Mucosa of rectum (tissue), 2 donors: ENCODE measurements at regions not wholly inside any gene's neighbourhood (a gene's known extent, or its start where the extent isn't known, plus 50 kb on each side); places are given as distances from the start of the nearest gene placed in this dataset.

Experiments used
- H3K27ac ChIP-seq, 2 donors: one replicate each; pipeline ENCODE4 v1.7.0; 2013; ENCODE audit warnings: inconsistent platforms in 2 of 2, low read depth in 2 of 2, low read length in 2 of 2
- H3K27me3 ChIP-seq, 2 donors: one replicate each; pipeline ENCODE4 v1.7.0; 2013; ENCODE audit warnings: low read length in 2 of 2; ENCODE audit not compliant: control insufficient read depth in 2 of 2, insufficient read depth in 2 of 2
- H3K36me3 ChIP-seq, 2 donors: one replicate each; pipeline ENCODE4 v1.7.0; 2013; ENCODE audit warnings: low read length in 2 of 2; ENCODE audit not compliant: control insufficient read depth in 2 of 2, insufficient read depth in 2 of 2
- H3K4me1 ChIP-seq, 2 donors: one replicate each; pipeline ENCODE4 v1.7.0; 2013; ENCODE audit warnings: low read length in 2 of 2, mild to moderate bottlenecking in 1 of 2; ENCODE audit not compliant: control insufficient read depth in 2 of 2, insufficient read depth in 2 of 2
- H3K4me3 ChIP-seq, 2 donors: one replicate each; pipeline ENCODE4 v1.7.0; 2013; ENCODE audit warnings: low read length in 2 of 2
- H3K9ac ChIP-seq, 2 donors: one replicate each; pipeline ENCODE4 v1.7.0; 2013; ENCODE audit warnings: low read length in 2 of 2, low read depth in 1 of 2, mild to moderate bottlenecking in 1 of 2
- H3K9me3 ChIP-seq, 2 donors: one replicate each; pipeline ENCODE4 v1.7.0; 2013; ENCODE audit warnings: low read length in 2 of 2; ENCODE audit not compliant: control insufficient read depth in 2 of 2
- donor health status: healthy.
- donor health status: Normal muscosa, but diverticular disease.

DNA sequence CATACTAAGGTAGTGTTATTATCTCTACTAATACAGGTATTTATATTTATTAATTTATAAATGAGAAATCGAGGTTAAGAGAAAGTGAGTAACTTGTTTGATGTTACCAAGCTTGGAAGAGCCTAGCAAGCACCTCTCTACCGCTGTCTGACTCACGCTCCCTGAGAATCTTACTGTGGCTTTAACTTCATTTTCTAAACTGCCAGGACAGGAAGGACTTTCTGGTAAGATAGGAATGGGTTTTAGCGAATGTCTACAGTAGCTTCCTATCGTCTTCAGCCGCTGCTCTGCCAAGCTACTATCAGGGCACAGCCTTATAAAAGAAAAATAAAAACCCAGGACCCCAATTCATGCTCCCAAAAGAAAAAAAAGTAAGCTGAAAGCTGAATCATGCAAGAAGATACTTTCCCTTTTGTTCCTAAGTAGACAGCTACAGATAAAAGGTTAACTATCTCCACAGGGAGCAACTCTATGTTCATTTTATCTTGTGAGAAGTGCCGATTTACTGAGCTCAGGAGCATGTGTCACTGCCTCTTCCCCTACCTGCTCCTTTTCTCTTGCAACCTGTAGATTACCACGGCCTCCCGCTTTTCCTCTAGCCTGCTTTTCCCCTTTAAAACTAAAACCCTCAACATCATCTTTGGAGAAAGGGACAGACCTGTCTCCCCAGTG is 60.2 kb downstream of the THNSL1 start:
- Histone ChIP-seq H3K4me1 (peaks cover 0 to 21% of the 10 kb centered on the region in 2 donors), H3K9ac (no peak overlapping the region), H3K27ac (no peak overlapping the region), H3K4me3 (no peak overlapping the region), H3K9me3 (no peaks in the 10 kb centered on the region), H3K27me3 (no peaks in the 10 kb centered on the region), H3K36me3 (no peaks in the 10 kb centered on the region)

DNA sequence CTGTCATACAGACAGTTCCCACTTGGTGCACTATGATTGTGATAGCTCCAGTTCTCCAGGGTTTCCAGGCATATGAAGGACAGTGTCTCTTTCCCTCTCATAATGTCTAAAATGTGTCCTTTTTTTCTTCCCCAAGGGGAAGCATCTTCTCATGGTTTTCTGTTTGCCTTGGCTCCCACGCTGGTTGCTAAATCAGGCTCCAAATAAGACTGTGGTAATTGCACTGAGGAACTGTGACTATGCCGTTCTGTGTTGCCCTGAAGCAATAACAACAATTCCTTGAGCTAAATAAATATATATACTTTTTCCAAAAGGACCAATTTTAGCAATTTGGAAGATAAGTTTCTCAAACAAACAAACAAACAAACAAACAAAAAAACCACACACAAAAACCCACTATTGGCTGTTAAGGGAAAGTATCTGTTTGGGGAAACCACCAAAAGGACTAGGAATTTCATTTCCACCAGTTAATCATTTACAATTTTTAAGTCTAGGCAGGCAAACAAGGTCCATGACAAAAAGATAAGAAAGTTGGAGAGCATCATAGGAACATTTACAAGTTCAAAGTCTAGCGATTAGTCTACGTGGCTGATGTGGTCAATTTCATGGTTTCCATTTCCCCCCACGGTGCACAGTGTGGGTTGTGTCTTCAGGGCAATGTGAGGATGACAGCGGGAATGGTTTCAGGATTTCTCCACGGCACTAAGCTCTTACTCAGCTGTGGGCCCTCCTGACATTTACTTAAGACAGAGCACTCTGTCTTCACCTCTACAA is 62.4 kb downstream of the THNSL1 start:
- Histone ChIP-seq H3K9me3 (no peaks in the 10 kb centered on the region), H3K27me3 (no peaks in the 10 kb centered on the region), H3K4me1 (peaks cover 0 to 21% of the 10 kb centered on the region in 2 donors), H3K27ac (peak overlapping the region in 1 of 2 donors; percentile 70), H3K9ac (no peak overlapping the region), H3K36me3 (no peaks in the 10 kb centered on the region), H3K4me3 (peak overlapping the region in 1 of 2 donors; percentile 41)

DNA sequence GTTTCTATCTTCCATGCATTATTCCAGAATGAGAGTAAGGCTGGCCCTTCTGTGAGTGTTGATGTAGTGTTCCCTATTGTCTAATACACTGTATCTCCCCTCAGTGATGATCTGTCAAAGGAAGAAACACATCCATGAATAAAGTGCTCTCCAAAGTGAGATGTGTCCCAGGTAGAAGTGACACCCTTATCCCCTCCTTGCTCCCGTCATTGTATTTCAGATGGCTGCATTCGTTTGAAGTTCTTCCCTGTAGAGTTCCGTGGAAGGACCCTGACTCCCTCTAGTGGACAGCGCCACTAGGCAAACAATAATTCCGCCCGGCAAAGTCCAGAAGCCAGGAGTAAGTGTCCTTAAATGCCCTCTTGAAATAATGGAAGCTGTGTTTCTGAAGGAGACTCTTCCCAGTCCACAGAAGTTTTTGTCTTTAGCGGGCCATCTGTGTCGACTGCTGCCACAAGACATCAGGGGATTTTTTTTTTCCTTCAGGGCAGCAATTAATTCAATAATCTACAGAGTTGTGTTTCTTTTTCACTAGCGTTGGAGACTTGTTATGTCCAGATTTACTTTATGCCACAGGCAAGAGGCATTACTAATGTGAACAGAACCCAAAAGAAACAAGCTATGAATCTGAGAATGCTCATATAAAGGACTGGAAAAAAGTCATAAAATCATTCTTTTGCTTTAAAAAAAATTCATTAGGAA is 64.6 kb downstream of the THNSL1 start:
- no peaks in the 10 kb centered on the region for H3K9me3 ChIP-seq
- no peak overlapping the region for H3K9ac ChIP-seq
- H3K36me3 ChIP-seq, result no peaks in the 10 kb centered on the region
- peaks cover 0 to 21% of the 10 kb centered on the region in 2 donors for H3K4me1 ChIP-seq
- no peak overlapping the region for H3K4me3 ChIP-seq
- peak overlapping the region in 1 of 2 donors; percentile 23 for H3K27ac ChIP-seq
- no peaks in the 10 kb centered on the region for H3K27me3 ChIP-seq

DNA sequence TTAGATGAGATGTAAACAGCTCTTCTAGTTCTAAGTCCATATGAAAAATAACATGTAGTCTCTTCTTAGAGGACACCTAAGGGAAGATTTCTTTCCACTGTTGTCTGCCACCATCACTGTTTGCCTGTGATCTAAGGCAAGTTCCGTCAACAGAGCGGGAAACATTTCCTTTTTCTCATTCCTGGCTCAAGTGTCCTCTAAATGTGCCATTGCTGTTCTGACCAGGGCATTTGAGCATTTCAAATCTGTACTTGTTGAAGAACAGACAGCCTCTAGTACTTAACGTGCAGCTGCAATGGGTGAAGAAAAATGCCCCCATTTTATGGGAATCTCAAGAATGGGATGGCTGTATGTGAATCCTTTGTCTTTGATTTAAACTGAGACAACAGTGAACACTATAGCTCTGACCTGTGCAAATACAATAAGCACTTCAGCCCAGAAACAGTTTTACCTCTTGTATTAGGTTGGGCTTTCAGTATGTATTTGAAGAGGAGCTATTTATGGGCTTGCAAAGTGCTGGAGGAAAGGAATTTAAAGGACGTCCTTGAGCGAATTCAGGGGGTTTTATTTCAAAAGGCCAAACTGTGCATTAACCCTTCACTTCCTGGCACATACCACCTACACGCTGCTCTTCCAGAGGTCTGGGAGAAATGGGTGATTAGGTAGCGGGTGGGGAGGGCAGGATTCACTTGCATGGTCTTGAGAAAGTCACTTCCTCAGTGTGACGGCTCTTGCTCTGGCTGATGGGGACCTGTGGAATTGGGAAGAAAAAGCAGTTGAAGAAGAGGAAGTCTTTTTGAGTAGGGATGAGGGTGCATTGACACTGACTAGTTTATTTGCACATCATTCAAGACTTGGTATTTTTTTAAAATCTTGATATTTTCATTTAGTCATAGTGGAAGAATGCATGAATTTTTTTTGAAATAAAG is 66.1 kb downstream of the THNSL1 start:
- Histone ChIP-seq H3K27ac (no peak overlapping the region), H3K36me3 (no peaks in the 10 kb centered on the region), H3K4me3 (no peak overlapping the region), H3K9ac (no peak overlapping the region), H3K9me3 (no peaks in the 10 kb centered on the region), H3K4me1 (peaks cover 0 to 21% of the 10 kb centered on the region in 2 donors), H3K27me3 (no peaks in the 10 kb centered on the region)

DNA sequence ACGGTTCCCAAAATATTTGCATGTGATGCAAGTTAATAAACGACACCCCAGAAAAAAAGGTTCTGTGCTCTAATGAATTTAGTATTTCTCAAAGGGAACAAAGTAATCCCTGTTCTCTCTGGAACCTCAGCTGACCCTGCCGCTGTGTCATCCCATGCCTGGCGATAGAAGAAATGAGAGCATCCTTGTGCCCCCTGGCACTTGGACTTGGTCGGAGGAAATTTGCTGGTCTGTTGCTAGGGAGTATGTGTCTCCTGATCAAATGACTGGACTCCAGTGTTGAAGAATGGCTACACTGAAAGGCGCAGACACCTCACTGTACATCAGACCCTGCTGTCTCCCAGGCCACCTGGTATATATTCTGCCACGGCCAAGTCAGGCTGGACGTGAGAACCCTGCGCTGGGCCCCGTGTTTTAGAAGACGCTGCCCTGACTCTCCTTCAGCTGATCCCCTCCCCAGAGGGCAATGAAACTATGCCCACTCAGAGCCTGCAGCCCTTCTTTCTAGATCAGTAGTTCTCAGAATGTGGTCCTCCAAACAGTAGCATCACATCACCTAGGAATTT is 67.2 kb downstream of the THNSL1 start:
- Histone ChIP-seq H3K4me3 (no peak overlapping the region), H3K36me3 (no peaks in the 10 kb centered on the region), H3K27me3 (no peaks in the 10 kb centered on the region), H3K4me1 (peaks cover 0 to 20% of the 10 kb centered on the region in 2 donors), H3K9ac (no peak overlapping the region), H3K9me3 (no peaks in the 10 kb centered on the region), H3K27ac (no peak overlapping the region)

DNA sequence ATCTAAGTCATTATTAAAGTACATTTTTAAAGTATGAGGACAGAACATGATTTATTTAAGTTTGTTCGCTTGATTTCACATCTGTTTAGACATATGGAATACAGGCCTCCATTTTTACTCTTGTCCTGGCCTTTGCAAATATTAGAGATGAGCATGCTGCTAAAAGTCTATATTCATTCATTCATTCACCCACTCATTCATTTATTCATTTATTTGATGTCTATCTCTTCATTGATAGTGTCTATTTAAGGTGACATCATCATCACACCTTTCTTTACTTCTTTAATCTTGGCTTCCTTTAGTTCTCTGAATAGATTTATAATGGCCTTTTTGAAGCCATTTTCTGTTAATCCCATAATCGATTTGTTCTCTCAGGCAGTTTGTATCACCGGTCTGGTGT is 68.0 kb downstream of the THNSL1 start:
- no peaks in the 10 kb centered on the region for H3K36me3 ChIP-seq
- no peak overlapping the region for H3K4me3 ChIP-seq
- H3K9ac ChIP-seq, result no peak overlapping the region
- H3K4me1 ChIP-seq, result peaks cover 0 to 14% of the 10 kb centered on the region in 2 donors
- no peaks in the 10 kb centered on the region for H3K9me3 ChIP-seq
- H3K27ac ChIP-seq, result no peak overlapping the region
- no peaks in the 10 kb centered on the region for H3K27me3 ChIP-seq

DNA sequence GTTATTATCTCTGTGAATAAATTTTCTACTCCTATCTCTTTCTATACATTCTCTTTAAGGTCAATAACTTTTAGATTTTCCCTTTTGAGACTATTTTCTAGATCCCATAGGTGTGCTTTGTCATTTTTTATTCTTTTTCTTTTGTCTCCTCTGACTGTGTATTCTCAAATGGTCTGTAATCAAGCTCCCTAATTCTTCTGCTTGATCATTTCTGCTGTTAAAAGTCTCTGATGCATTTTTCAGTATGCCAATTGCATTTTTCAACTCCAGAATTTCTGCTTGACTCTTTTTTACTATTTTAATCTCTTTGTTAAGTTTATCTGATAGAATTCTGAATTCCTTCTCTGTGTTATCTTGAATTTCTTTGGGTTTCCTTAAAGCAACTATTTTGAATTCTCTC is 78.2 kb downstream of the THNSL1 start:
- Histone ChIP-seq H3K27me3 (no peaks in the 10 kb centered on the region), H3K9me3 (no peaks in the 10 kb centered on the region), H3K4me1 (no peaks in the 10 kb centered on the region), H3K9ac (no peak overlapping the region), H3K4me3 (no peak overlapping the region), H3K27ac (no peak overlapping the region), H3K36me3 (no peaks in the 10 kb centered on the region)

DNA sequence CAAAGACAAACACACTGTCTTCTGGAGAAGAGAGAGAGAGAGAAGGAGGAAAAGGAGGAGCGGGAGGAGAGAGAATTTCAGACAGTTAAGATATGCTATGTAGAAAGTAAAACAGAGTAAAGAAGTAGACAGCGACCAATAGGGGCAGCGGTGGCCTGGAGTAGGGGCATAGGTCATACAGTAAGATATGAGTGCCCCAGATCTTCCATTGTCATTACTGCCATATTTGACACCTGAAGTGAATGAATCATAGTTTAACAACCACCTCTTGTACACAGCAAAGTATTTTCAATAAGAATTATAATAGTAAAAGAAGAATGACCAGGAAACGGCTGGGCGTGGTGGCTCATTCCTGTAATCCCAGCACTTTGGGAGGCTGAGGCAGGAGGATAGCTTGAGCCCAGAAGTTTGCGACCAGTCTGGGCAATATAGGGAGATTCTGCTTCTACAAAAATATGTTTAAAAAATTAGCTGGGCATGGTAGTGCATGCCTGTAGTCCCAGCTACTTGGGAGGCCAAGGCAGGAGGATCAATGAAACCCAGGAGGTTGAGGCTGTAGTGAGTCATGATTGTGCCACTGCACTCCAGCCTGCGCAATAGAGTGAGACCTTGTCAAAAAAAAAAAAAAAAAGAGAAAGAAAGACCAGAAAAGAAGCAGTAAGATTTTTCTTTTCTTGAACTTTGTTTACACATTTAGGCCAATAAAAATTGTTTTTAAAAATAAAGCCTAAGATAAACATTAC is 77.0 kb upstream of the GPR158 start:
- Histone ChIP-seq H3K27me3 (peaks cover 0 to 3% of the 10 kb centered on the region in 2 donors), H3K36me3 (no peaks in the 10 kb centered on the region), H3K9ac (no peak overlapping the region), H3K4me3 (no peak overlapping the region), H3K4me1 (no peaks in the 10 kb centered on the region), H3K27ac (no peak overlapping the region), H3K9me3 (no peaks in the 10 kb centered on the region)

DNA sequence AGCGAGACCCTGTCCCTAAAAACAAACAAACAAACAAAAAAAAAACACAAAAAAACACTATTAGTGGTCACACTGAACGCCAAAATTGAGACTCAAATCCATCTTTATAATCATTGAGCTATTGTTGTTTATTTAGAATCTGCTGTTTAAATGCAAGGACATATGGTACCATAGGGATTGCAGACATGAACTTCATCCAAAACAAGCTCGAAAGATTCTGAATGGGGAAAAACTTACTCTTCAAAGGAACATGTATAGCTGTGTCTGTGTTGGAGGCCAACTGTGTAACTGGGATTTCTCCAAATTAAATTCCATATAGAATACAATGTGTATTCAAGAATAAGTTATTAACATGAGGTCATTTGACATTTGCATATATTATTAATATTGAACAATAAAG is 74.7 kb upstream of the GPR158 start:
- H3K4me3 ChIP-seq, result no peak overlapping the region
- peaks cover 0 to 3% of the 10 kb centered on the region in 2 donors for H3K27me3 ChIP-seq
- no peak overlapping the region for H3K9ac ChIP-seq
- no peak overlapping the region for H3K27ac ChIP-seq
- no peaks in the 10 kb centered on the region for H3K4me1 ChIP-seq
- H3K9me3 ChIP-seq, result no peaks in the 10 kb centered on the region
- no peaks in the 10 kb centered on the region for H3K36me3 ChIP-seq
